ENCODE measurements at regions not wholly inside any gene's neighbourhood (a gene's known extent, or its start where the extent isn't known, plus 50 kb on each side); places are given as distances from the start of the nearest gene placed in this dataset.
"Not testable (repeated sequence)": the region's sequence is repeated elsewhere in the genome, so short reads cannot be mapped to it uniquely, and the experiment has no call there.

DNA sequence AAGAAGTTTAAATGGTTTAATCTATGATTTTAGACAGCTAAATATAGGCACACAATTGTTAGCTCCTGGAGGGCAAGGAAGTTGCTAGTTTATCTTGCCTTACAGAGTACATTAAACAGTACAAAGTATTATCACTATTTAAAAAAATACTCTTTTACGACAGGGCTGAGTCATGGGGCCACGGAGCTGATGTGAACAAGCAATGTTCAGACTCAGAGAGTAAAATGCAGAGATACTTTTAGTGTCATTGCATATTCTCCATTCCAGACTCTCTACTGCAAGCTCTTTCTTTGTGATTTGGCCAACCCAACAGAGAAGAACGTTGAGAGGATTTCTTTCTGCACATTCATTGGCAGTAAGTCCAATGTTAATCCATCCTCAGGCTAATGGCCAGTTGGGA lies 352.4 kb downstream of the SPRY2 start:
- no peaks in the 10 kb centered on the region for H3K4me1 ChIP-seq (ENCODE audit: insufficient read depth, low read length)
- no peaks in the 10 kb centered on the region for H3K36me3 ChIP-seq (ENCODE audit: insufficient read depth, low read length)
- no peak overlapping the region for H3K9ac ChIP-seq (ENCODE audit: low read depth, low read length)
- H3K9me3 ChIP-seq (ENCODE audit: control insufficient read depth, insufficient read depth, low read length) = peaks cover 11% of the 10 kb centered on the region

DNA sequence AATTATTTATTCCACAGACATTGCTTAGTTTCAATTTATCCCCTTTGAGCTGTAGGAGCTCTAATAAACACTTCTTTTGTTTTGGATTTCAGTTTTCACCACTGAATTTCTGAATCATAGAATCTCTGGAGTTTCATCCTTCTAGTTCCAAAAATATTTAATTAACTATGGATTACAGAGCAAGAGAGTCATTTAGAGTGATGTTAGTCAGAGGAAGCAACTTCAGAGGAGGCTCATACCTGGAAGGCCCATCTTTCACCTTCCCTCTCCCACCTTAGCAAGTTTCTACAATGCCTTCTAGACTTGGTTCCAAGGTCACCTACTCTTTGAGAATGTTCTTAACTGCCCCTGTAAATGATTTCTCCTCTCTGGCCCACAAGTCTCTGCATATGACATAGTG lies 353.2 kb downstream of the SPRY2 start:
- Histone ChIP-seq H3K9ac (ENCODE audit: low read depth, low read length) (no peak overlapping the region), H3K9me3 (ENCODE audit: control insufficient read depth, insufficient read depth, low read length) (peaks cover 12% of the 10 kb centered on the region), H3K36me3 (ENCODE audit: insufficient read depth, low read length) (no peaks in the 10 kb centered on the region), H3K4me1 (ENCODE audit: insufficient read depth, low read length) (no peaks in the 10 kb centered on the region)

DNA sequence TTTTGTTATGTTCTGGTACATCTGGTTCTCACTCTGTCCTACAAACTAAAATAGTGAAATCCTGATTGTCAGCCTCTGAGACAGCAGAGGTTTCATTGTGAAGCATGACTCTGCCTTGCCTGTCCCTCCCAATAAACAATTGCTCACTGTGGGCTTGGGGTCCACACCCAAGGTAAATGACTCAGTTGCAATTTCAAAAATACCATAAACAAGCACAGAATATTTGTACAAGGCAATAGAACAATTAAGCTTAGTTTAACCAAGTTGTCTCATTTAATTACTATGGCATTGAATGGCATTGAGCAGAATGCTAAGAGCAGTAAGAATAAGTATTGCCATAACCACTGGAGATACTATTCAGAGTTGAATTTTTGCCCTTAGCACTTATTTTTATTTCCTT lies 353.6 kb downstream of the SPRY2 start:
- Histone ChIP-seq H3K36me3 (ENCODE audit: insufficient read depth, low read length) (no peaks in the 10 kb centered on the region), H3K9ac (ENCODE audit: low read depth, low read length) (no peak overlapping the region), H3K9me3 (ENCODE audit: control insufficient read depth, insufficient read depth, low read length) (peaks cover 9% of the 10 kb centered on the region), H3K4me1 (ENCODE audit: insufficient read depth, low read length) (no peaks in the 10 kb centered on the region)

DNA sequence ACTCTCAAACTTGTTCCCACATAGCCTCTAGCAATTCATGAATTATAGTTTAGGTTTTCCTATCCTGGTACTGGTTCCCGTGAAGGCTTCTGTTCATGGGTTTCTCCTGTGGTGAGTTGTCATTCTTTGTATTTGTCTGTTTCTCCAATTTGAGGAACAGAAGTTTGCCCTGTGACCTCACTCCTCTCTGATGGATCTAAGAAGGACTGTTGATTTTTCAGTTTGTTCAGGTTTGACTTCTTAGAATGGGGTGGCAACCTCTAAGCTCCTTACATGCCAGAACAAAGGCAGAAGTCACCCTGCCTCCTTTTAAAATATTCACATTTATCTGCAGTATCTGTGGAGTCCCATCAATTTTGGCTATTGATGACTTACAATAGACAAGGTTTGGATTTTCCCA lies 354.0 kb downstream of the SPRY2 start:
- Histone ChIP-seq H3K9me3 (ENCODE audit: control insufficient read depth, insufficient read depth, low read length) (peaks cover 9% of the 10 kb centered on the region), H3K9ac (ENCODE audit: low read depth, low read length) (no peak overlapping the region), H3K36me3 (ENCODE audit: insufficient read depth, low read length) (no peaks in the 10 kb centered on the region), H3K4me1 (ENCODE audit: insufficient read depth, low read length) (no peaks in the 10 kb centered on the region)

DNA sequence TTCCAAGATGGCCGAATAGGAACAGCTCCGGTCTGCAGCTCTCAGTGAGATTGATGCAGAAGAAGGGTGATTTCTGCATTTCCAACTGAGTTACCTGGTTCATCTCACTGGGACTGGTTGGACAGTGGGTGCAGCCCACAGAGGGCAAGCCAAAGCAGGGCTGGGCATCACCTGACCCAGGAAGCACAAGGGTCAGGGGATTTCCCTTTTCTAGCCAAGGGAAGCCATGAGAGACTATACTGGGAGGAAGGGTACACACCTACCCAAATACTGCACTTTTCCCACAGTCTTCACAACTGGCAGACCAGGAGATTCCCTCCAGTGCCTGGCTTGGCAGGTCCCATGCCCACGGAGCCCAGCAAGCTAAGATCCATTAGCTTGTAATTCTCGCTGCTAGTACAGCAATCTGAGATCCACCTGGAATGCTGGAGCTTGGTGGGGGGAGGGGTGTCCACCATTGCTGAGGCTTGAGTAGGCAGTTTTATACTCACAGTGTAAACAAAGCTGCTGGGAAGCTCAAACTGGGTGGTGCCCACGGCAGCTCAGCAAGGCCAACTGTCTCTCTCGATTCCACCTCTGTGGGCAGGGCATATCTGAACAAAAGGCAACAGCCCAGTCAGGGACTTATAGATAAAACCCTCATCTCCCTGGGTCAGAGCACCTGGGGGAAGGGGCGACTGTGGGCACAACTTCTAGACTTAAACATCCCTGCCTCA lies 365.8 kb downstream of the SPRY2 start:
- not testable (repeated sequence) for H3K9ac ChIP-seq (ENCODE audit: low read depth, low read length); H3K36me3 ChIP-seq (ENCODE audit: insufficient read depth, low read length); H3K4me1 ChIP-seq (ENCODE audit: insufficient read depth, low read length)
- peaks cover 15% of the 10 kb centered on the region for H3K9me3 ChIP-seq (ENCODE audit: control insufficient read depth, insufficient read depth, low read length)

DNA sequence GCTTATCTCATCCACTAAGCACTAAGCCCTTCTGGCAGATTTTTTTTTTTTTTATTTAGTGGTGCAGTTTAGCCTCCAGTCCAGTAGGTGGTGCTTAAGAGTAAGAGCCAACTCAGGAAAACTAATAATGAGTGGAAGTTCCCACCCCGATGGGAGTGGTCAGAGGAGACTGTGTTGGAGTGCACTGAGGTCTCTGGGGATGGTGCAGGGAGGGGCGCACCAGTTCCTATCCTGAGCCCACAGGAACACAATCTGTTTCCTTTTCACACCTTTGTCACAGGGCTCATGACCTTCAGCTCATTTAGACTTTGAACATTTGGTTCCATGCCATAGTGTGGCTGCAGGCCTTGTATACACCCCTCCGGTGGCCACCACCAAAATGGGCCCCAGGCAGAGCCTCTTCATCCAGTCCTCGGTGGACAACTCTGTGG lies 367.4 kb downstream of the SPRY2 start:
- no peaks in the 10 kb centered on the region for H3K4me1 ChIP-seq (ENCODE audit: insufficient read depth, low read length)
- H3K9me3 ChIP-seq (ENCODE audit: control insufficient read depth, insufficient read depth, low read length) = peaks cover 15% of the 10 kb centered on the region
- H3K36me3 ChIP-seq (ENCODE audit: insufficient read depth, low read length) = no peaks in the 10 kb centered on the region
- H3K9ac ChIP-seq (ENCODE audit: low read depth, low read length) = no peak overlapping the region

DNA sequence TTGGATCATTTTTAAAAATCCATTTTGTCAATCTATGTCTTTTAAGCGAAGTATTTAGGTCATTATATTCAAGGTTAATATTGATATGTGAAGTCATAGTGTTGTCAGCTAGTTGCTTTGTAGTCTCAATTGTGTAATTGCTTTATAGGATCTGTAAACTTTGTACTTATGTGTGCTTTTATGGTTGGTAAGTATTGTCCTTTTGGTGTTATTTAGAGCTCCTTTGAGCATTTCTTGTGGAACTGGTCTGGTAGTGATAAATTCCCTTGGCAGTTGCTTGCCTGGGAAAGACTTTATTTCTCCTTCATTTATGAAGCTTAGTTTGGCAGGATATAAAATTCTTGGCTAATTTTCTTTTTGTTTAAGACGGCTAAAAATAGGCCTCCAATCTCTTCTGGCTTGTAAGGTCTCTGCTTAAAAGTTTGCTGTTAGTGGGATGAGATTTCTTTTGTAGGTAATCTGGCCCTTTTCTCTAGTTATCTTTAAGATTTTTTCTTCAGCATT lies 368.8 kb downstream of the SPRY2 start:
- Histone ChIP-seq H3K36me3 (ENCODE audit: insufficient read depth, low read length) (no peaks in the 10 kb centered on the region), H3K9ac (ENCODE audit: low read depth, low read length) (no peak overlapping the region), H3K9me3 (ENCODE audit: control insufficient read depth, insufficient read depth, low read length) (peaks cover 15% of the 10 kb centered on the region), H3K4me1 (ENCODE audit: insufficient read depth, low read length) (peaks cover 5% of the 10 kb centered on the region)

DNA sequence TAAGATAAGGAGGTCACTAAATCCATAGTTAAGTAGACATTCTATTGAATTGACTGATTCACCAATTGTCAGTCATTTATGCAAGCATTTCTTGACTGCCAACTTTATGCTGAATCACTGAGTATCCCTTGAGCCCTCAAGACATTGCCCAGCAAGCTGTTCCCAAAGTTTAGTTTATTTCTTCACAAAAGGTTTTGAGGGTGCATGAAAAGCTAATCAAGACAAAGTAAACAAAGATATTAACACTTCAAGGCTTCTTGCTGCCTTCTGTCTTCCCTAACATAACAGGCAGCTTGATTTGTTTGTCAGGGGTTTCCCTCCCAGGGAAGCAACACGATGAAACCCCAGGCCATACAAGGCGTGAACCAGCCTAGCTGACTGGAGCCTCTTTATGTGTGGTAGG lies 374.4 kb downstream of the SPRY2 start:
- H3K9ac ChIP-seq (ENCODE audit: low read depth, low read length) = no peak overlapping the region
- H3K9me3 ChIP-seq (ENCODE audit: control insufficient read depth, insufficient read depth, low read length) = peaks cover 3% of the 10 kb centered on the region; the same call in 1 of the 2 replicates
- no peaks in the 10 kb centered on the region for H3K36me3 ChIP-seq (ENCODE audit: insufficient read depth, low read length)
- H3K4me1 ChIP-seq (ENCODE audit: insufficient read depth, low read length) = peaks cover 9% of the 10 kb centered on the region

DNA sequence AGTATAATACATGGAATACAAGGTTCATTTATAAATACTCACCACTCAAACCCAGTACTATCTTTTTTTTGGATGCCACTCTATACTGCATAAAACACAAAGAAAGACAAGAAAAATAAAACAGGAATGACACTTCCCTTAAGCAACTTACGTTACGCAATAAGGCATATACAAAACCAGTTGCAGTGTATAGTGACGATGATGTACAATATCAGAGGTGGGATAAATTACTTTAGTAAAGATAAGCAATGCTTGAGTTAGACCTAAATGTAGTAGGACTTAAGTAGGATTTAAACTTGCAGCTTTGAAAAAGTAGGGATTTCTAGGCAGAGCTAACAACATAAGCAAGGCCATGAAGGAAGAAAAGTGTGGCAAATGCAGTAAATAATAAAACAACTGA lies 374.9 kb downstream of the SPRY2 start:
- Histone ChIP-seq H3K4me1 (ENCODE audit: insufficient read depth, low read length) (peaks cover 9% of the 10 kb centered on the region), H3K9me3 (ENCODE audit: control insufficient read depth, insufficient read depth, low read length) (no peaks in the 10 kb centered on the region; the same call in 1 of the 2 replicates), H3K36me3 (ENCODE audit: insufficient read depth, low read length) (no peaks in the 10 kb centered on the region), H3K9ac (ENCODE audit: low read depth, low read length) (no peak overlapping the region)

DNA sequence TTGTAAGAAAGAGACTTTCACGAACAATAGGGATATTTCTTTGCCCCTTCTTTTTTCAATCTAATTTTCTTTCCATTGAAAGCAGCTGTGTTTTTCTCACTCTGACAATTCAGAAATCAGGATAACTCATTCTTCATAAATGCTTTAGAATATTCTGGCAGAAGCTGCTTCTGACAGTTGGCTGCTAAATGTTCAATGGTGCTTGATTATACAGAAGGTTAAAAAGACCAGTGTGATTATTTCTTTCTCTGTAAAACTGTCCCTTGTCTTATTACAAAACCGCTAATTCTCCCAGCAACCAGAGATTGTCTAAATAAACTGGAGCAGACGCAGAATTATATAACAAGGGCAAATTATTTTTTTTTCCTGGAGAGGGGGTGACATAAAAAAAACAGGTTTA lies 394.4 kb downstream of the SPRY2 start:
- Histone ChIP-seq H3K9me3 (ENCODE audit: control insufficient read depth, insufficient read depth, low read length) (no peaks in the 10 kb centered on the region), H3K36me3 (ENCODE audit: insufficient read depth, low read length) (no peaks in the 10 kb centered on the region), H3K4me1 (ENCODE audit: insufficient read depth, low read length) (no peaks in the 10 kb centered on the region), H3K9ac (ENCODE audit: low read depth, low read length) (no peak overlapping the region)

DNA sequence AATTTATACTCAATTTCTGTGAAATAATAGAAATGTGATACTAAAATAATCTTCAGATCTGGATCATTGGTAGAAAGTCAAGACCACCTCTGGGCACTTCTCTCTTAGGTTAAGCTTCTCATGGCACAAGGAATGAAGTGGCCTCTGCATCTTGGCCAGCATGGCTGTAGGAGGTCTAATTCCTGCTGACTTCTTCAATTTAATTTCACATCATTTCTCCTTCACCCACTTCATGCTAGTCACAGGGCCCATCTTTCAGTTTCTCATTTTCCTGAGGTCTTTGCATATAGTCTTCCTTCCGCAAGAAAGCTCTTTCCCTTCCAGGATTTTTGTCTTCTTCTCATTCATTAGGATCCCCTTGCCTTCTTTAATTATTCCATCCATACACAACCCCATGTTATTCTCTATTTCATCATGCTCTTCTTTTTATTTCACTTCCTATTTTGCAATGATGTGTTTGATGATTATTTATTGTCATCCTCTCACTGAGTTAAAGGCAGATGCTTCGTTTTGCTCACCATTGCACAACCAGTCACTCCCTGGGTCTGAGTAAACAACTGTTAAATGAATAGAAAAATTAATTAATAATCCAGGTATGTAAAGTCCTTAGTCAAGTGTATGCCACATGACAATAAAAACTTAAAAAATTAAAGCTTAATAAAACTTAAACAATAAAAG lies 397.4 kb downstream of the SPRY2 start:
- Histone ChIP-seq H3K4me1 (ENCODE audit: insufficient read depth, low read length) (0 out of 2 replicates have a peak, but pooled peaks cover 5% of the 10 kb centered on the region), H3K9ac (ENCODE audit: low read depth, low read length) (no peak overlapping the region), H3K36me3 (ENCODE audit: insufficient read depth, low read length) (no peaks in the 10 kb centered on the region), H3K9me3 (ENCODE audit: control insufficient read depth, insufficient read depth, low read length) (no peaks in the 10 kb centered on the region)

DNA sequence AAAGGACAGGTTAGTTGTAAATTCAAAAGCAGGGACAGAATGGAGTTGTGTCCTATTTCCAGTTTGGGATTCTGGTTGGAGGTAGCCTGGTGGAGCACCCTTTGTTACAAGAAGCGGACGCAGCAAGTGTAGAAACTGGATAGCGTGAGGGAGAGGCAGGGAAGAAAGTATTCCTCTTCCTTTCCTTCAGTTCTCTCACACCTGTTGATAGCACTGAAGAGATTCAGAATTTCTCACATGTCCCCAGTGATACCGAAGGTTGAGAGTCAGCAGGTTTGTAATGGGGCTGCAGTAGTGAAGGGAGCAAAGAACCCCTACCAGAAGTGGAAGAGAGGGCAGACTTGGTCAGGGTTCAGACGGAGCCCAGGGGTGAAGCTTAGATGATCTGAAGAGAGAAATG lies 399.2 kb downstream of the SPRY2 start:
- Histone ChIP-seq H3K36me3 (ENCODE audit: insufficient read depth, low read length) (no peaks in the 10 kb centered on the region), H3K4me1 (ENCODE audit: insufficient read depth, low read length) (peaks cover 7% of the 10 kb centered on the region; the same call in 1 of the 2 replicates), H3K9ac (ENCODE audit: low read depth, low read length) (peak overlapping the region; percentile 21; the same call in 1 of the 2 replicates)

DNA sequence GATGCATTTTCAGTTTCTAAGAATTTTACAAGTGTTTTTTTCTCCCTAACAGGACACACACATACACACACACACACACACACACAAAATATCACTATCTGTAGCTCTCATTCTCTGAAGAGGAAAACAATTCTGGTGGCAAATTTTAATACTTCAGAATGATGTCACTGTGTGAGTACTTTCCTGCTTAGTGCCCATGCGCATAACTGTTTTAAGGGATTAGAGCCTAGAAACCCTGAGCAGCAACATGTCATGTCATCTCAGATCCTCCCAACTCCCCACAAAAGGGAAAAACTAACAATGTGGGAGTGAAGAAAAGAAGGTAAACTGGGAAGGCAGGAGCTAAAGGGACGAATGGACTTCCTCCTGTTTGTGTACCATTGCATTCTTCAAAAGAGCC lies 401.2 kb downstream of the SPRY2 start:
- peaks cover 14% of the 10 kb centered on the region; the same call in 1 of the 2 replicates for H3K4me1 ChIP-seq (ENCODE audit: insufficient read depth, low read length)
- no peaks in the 10 kb centered on the region for H3K36me3 ChIP-seq (ENCODE audit: insufficient read depth, low read length)
- no peak overlapping the region for H3K9ac ChIP-seq (ENCODE audit: low read depth, low read length)
- no peaks in the 10 kb centered on the region for H3K9me3 ChIP-seq (ENCODE audit: control insufficient read depth, insufficient read depth, low read length)

More for the DNA sequence above, 399.2 kb downstream of the SPRY2 start:
- no peaks in the 10 kb centered on the region for H3K9me3 ChIP-seq (ENCODE audit: control insufficient read depth, insufficient read depth, low read length)

DNA sequence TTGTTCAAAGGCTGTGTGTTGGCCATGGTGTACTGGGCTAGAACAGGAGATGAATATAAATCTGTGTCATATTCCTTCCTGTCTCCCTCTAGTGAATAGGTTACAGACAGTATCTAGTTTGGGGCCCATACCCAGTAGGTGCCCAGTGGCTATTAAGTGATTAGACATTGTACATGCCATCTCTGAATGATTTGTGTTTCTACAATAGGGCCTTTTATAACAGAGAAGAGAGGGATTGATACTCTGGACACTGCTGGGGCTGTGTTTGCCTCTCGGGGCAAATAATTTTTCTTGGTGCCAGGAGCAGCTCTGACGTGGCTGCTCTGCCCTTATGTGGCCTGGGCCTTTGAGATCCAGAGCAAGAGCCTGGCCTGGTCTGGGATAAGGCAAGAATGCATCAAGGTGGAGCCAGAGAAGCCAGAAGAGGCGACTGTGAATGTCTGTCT lies 403.1 kb downstream of the SPRY2 start:
- Histone ChIP-seq H3K36me3 (ENCODE audit: insufficient read depth, low read length) (no peaks in the 10 kb centered on the region), H3K4me1 (ENCODE audit: insufficient read depth, low read length) (peaks cover 14% of the 10 kb centered on the region; the same call in 1 of the 2 replicates), H3K9me3 (ENCODE audit: control insufficient read depth, insufficient read depth, low read length) (no peaks in the 10 kb centered on the region), H3K9ac (ENCODE audit: low read depth, low read length) (no peak overlapping the region)

DNA sequence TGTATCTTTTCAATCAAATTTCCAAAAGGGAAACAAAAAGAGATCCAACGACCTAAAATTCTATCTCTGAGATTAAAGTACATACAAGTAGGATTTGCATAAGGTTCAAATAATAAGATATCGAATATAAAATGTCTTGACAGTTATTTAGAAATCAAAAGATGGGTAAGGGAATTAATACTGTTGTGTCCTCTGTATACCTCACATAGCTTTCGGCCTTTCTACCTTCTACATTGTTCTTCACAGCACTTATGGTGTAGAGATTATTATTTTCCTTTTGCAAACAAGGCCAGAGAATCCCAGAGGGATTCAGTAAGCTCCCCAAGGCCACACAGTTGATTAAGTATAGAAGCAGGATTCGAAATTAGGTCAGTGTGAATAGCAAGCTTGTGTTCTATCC lies 403.6 kb downstream of the SPRY2 start:
- Histone ChIP-seq H3K9me3 (ENCODE audit: control insufficient read depth, insufficient read depth, low read length) (no peaks in the 10 kb centered on the region), H3K9ac (ENCODE audit: low read depth, low read length) (no peak overlapping the region), H3K36me3 (ENCODE audit: insufficient read depth, low read length) (no peaks in the 10 kb centered on the region), H3K4me1 (ENCODE audit: insufficient read depth, low read length) (peaks cover 14% of the 10 kb centered on the region; the same call in 1 of the 2 replicates)

Measured in ES-I3 (cell line).